ENCODE measurements at regions not wholly inside any gene's neighbourhood (a gene's known extent, or its start where the extent isn't known, plus 50 kb on each side); places are given as distances from the start of the nearest gene placed in this dataset.

GRCh38 chr20:12175538-12175937 lies 257.8 kb downstream of the BTBD3 start:
- DNase-seq (ENCODE audit: extremely low read depth in 1 of 4, low spot score in 3 of 4): no peak
- Histone ChIP-seq H3K4me3 (no peak overlapping the region), H3K36me3 (ENCODE audit: control insufficient read depth, insufficient read depth, low read length) (no peaks in the 10 kb centered on the region), H3K9ac (ENCODE audit: insufficient read depth in 1 of 2, low read depth in 2 of 2, low read length in 2 of 2) (no peak overlapping the region), H2AFZ (ENCODE audit: low read depth, low read length) (no peak overlapping the region), H3K9me1 (ENCODE audit: control insufficient read depth, insufficient read depth, low read length) (no peaks in the 10 kb centered on the region), H3K27ac (ENCODE audit: extremely low read depth, low read depth, low read length) (no peak overlapping the region), H3K27me3 (ENCODE audit: control insufficient read depth in 2 of 2, insufficient read depth in 2 of 2, low read length in 2 of 2) (no peaks in the 10 kb centered on the region), H3K9me3 (replicated peaks; ENCODE audit: control insufficient read depth, insufficient read depth, low read depth, low read length) (no peaks in the 10 kb centered on the region), H3K79me2 (ENCODE audit: control insufficient read depth, insufficient read depth, low read length) (no peaks in the 10 kb centered on the region), H3K4me2 (ENCODE audit: insufficient read depth, low read length) (no peak overlapping the region), H4K20me1 (replicated peaks; ENCODE audit: control insufficient read depth, insufficient read depth, low read length) (no peaks in the 10 kb centered on the region), H3K4me1 (replicated peaks in 1 of 2; ENCODE audit: control insufficient read depth in 2 of 2, insufficient read depth in 2 of 2, low read length in 2 of 2) (no peaks in the 10 kb centered on the region)
- intact Hi-C loops (cut with micrococcal nuclease): no loop called here
- in situ Hi-C loops (cut with MboI): no loop called here
- TF ChIP-seq ZSCAN32 (CRISPR knock-in tag; IDR thresholded peaks at IDR 0.05) (no peak), RAD21 (CRISPR knock-in tag; conservative IDR thresholded peaks at IDR 0.05 in 1 of 2, IDR thresholded peaks at IDR 0.05 in 1 of 2) (no peak), NFYB (IDR thresholded peaks at IDR 0.05; ENCODE audit: extremely low read depth, insufficient read length) (no peak), ZNF224 (CRISPR knock-in tag; IDR thresholded peaks at IDR 0.05) (no peak), MXI1 (IDR thresholded peaks at IDR 0.05; ENCODE audit: low read depth, low read length) (no peak), ZNF444 (CRISPR knock-in tag; IDR thresholded peaks at IDR 0.05) (no peak), SNIP1 (IDR thresholded peaks at IDR 0.05; ENCODE audit: low read depth) (no peak), NEUROD1 (IDR thresholded peaks at IDR 0.05; ENCODE audit: borderline replicate concordance, low read depth, low read length, partially characterized antibody) (no peak)
- TF ChIP-seq, protein P1, sequence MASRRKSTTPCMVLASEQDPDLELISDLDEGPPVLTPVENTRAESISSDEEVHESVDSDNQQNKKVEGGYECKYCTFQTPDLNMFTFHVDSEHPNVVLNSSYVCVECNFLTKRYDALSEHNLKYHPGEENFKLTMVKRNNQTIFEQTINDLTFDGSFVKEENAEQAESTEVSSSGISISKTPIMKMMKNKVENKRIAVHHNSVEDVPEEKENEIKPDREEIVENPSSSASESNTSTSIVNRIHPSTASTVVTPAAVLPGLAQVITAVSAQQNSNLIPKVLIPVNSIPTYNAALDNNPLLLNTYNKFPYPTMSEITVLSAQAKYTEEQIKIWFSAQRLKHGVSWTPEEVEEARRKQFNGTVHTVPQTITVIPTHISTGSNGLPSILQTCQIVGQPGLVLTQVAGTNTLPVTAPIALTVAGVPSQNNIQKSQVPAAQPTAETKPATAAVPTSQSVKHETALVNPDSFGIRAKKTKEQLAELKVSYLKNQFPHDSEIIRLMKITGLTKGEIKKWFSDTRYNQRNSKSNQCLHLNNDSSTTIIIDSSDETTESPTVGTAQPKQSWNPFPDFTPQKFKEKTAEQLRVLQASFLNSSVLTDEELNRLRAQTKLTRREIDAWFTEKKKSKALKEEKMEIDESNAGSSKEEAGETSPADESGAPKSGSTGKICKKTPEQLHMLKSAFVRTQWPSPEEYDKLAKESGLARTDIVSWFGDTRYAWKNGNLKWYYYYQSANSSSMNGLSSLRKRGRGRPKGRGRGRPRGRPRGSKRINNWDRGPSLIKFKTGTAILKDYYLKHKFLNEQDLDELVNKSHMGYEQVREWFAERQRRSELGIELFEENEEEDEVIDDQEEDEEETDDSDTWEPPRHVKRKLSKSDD (conservative IDR thresholded peaks at IDR 0.05; ENCODE audit: low read length): no peak
- ChIA-PET CTCF (ENCODE audit: low intra/inter-chr PET ratio) (no interaction called here), POLR2A (no interaction called here)
- no peak for FAIRE-seq
- no peak for ATAC-seq
- no TSS peak for BruUV-seq (replicated peaks)
